HCT116 (cell line): ENCODE measurements at regions not wholly inside any gene's neighbourhood (a gene's known extent, or its start where the extent isn't known, plus 50 kb on each side); places are given as distances from the start of the nearest gene placed in this dataset.

Source experiments
- ATAC-seq: fragments of 200-7000 bp; cut with Tn5 transposase; 2 replicates; pipeline ENCODE4 v1.9.1; 2020; ENCODE audit warnings: mild to moderate bottlenecking, moderate library complexity
- BruUV-seq: library from RNA; stranded (reverse); fragments of 400-500 nt; replicated peaks from 2 replicates; lab custom pipeline; 2021; lab: Mats Ljungman, UMichigan
- CTCF ChIA-PET: fragments of 300-600 bp; sonication (Branson Sonifier 250); formaldehyde crosslinking; loops from one replicate; lab custom pipeline; 2021; ENCODE audit warnings: antibody characterized with exemption; lab: Charles Lee
- POLR2A ChIA-PET: fragments of 300-600, 350-600 bp; sonication (Branson Sonifier 250); formaldehyde crosslinking; loops from one replicate; lab custom pipeline; 2021; ENCODE audit warnings: antibody characterized with exemption; lab: Charles Lee
- RAD21 ChIA-PET, 2 experiments: fragments of 300-600 bp; sonication (Branson Sonifier 250); formaldehyde crosslinking; loops; one replicate each; lab custom pipeline; 2023; ENCODE audit warnings: low total read pairs in 2 of 2; ENCODE audit not compliant: uncharacterized antibody in 2 of 2, unreplicated experiment in 2 of 2, low non-redundant PET in 1 of 2; lab: Charles Lee
- DNase-seq: peaks from one replicate; pipeline ENCODE4 v3.0.0-alpha.2; 2010; ENCODE audit warnings: low read depth, low spot score
- H2AFZ ChIP-seq: fragments of 200-600 bp; shearing (Covaris generic), sonication (generic); 2 replicates; pipeline ENCODE4 v1.6.1; 2017; ENCODE audit warnings: low read depth, mixed run types, mixed read lengths, antibody characterized with exemption, low read length; ENCODE audit not compliant: poor library complexity, severe bottlenecking
- H3K27ac ChIP-seq: 2 replicates; pipeline ENCODE4 v1.5.1; 2012; ENCODE audit warnings: low read depth, low read length
- H3K27me3 ChIP-seq: fragments of 200-600 bp; sonication (generic); 2 replicates; pipeline ENCODE4 v1.6.1; 2016; ENCODE audit warnings: mixed run types, low read length, mixed read lengths; ENCODE audit not compliant: insufficient read depth
- H3K36me3 ChIP-seq, 2 experiments: fragments of 200-500 bp in 1 of 2; fragments of 200-600 bp in 1 of 2; sonication (Bioruptor generic) in 1 of 2; sonication (generic) in 1 of 2; 2 replicates each; pipeline versions ENCODE4 v1.5.1 to v1.6.1; 2014 to 2016; ENCODE audit warnings: low read length in 2 of 2, inconsistent platforms in 1 of 2, mixed read lengths in 1 of 2, mixed run types in 1 of 2; ENCODE audit not compliant: insufficient read depth in 2 of 2, control insufficient read depth in 1 of 2
- H3K4me1 ChIP-seq, 2 experiments: fragments of 200-600 bp in 1 of 2; sonication (generic) in 1 of 2; 2 replicates each; pipeline versions ENCODE4 v1.5.1 to v1.6.1; 2012 to 2017; ENCODE audit warnings: low read length in 2 of 2, inconsistent platforms in 1 of 2, mild to moderate bottlenecking in 1 of 2, mixed read lengths in 1 of 2, mixed run types in 1 of 2, moderate library complexity in 1 of 2; ENCODE audit not compliant: insufficient read depth in 2 of 2, control insufficient read depth in 1 of 2
- H3K4me2 ChIP-seq: fragments of 200-600 bp; sonication (generic); 2 replicates; pipeline ENCODE4 v1.6.1; 2017; ENCODE audit warnings: mixed run types, low read length, mixed read lengths
- H3K4me3 ChIP-seq, 2 experiments: fragments of 200-600 bp in 1 of 2; sonication (generic) in 1 of 2; replicated peaks in 1 of 2; 2 replicates each; pipeline ENCODE4 v1.5.1; 2011 to 2016; ENCODE audit warnings: low read length in 2 of 2, control low read depth in 1 of 2, low read depth in 1 of 2, mild to moderate bottlenecking in 1 of 2, mixed read lengths in 1 of 2, mixed run types in 1 of 2
- H3K79me2 ChIP-seq: fragments of 200-600 bp; sonication (generic); 2 replicates; pipeline ENCODE4 v1.6.1; 2017; ENCODE audit warnings: mild to moderate bottlenecking, mixed run types, low read length, moderate library complexity, mixed read lengths; ENCODE audit not compliant: insufficient read depth
- H3K9ac ChIP-seq: fragments of 200-600 bp; sonication (generic); 2 replicates; pipeline ENCODE4 v1.6.1; 2016; ENCODE audit warnings: low read length, mixed read lengths
- H3K9me2 ChIP-seq: fragments of 200-600 bp; sonication (generic), shearing (Covaris generic); 2 replicates; pipeline ENCODE4 v1.6.1; 2017; ENCODE audit warnings: mixed run types, mild to moderate bottlenecking, moderate library complexity; ENCODE audit not compliant: insufficient read depth
- H3K9me3 ChIP-seq, 2 experiments: fragments of 200-500 bp in 1 of 2; fragments of 200-600 bp in 1 of 2; sonication (Bioruptor generic) in 1 of 2; sonication (generic) in 1 of 2; 2 replicates each; pipeline ENCODE4 v1.6.1; 2014 to 2017; ENCODE audit warnings: low read length in 2 of 2, mixed read lengths in 2 of 2, inconsistent platforms in 1 of 2, low read depth in 1 of 2, mild to moderate bottlenecking in 1 of 2, mixed run types in 1 of 2, moderate library complexity in 1 of 2; ENCODE audit not compliant: control insufficient read depth in 1 of 2, insufficient read depth in 1 of 2
- H4K20me1 ChIP-seq: fragments of 200-600 bp; sonication (generic), shearing (Covaris generic); 2 replicates; pipeline ENCODE4 v1.6.1; 2017; ENCODE audit warnings: mixed run types, mild to moderate bottlenecking, moderate library complexity; ENCODE audit not compliant: insufficient read depth
- CBX3 ChIP-seq: IDR thresholded peaks from 2 replicates; pipeline ENCODE4 v1.6.1; 2012; ENCODE audit warnings: low read depth
- CEBPB ChIP-seq: IDR thresholded peaks from 2 replicates; pipeline ENCODE4 v1.6.1; 2012; ENCODE audit warnings: low read depth
- EGR1 ChIP-seq: IDR thresholded peaks from 2 replicates; pipeline ENCODE4 v1.6.1; 2012; ENCODE audit warnings: low read depth
- ELF1 ChIP-seq: IDR thresholded peaks from 2 replicates; pipeline ENCODE4 v1.6.1; 2012; ENCODE audit warnings: low read depth, borderline replicate concordance
- EZH2 ChIP-seq: fragments of 200-600 bp; sonication (generic); IDR thresholded peaks from 2 replicates; pipeline ENCODE4 v1.6.1; 2017; ENCODE audit warnings: antibody characterized with exemption, mixed run types
- EZH2phosphoT487 ChIP-seq: fragments of 200-600 bp; IDR thresholded peaks from 2 replicates; pipeline ENCODE4 v1.6.1; 2018; ENCODE audit warnings: antibody characterized with exemption, borderline replicate concordance
- FOSL1 ChIP-seq: IDR thresholded peaks from 2 replicates; pipeline ENCODE4 v1.6.1; 2012; ENCODE audit warnings: low read depth
- JUND ChIP-seq: IDR thresholded peaks from 2 replicates; pipeline ENCODE4 v1.6.1; 2012
- POLR2A ChIP-seq: IDR thresholded peaks from 2 replicates; pipeline ENCODE4 v1.7.0; 2011; ENCODE audit warnings: borderline replicate concordance; ENCODE audit not compliant: insufficient read depth, insufficient read length; ENCODE audit errors: extremely low read depth
- POLR2AphosphoS5 ChIP-seq: IDR thresholded peaks from 2 replicates; pipeline ENCODE4 v1.6.1; 2011; ENCODE audit warnings: mild to moderate bottlenecking, low read depth, low read length, moderate library complexity
- RAD21 ChIP-seq: IDR thresholded peaks from 2 replicates; pipeline ENCODE4 v1.6.1; 2012; ENCODE audit warnings: low read depth, mild to moderate bottlenecking
- REST ChIP-seq: IDR thresholded peaks from 2 replicates; pipeline ENCODE4 v1.6.1; 2012; ENCODE audit warnings: low read depth
- SIN3A ChIP-seq: IDR thresholded peaks from 2 replicates; pipeline ENCODE4 v1.6.1; 2012; ENCODE audit warnings: low read depth
- SRF ChIP-seq: IDR thresholded peaks from 2 replicates; pipeline ENCODE4 v1.6.1; 2012; ENCODE audit warnings: low read depth
- YY1 ChIP-seq: IDR thresholded peaks from 2 replicates; pipeline ENCODE4 v1.6.1; 2011; ENCODE audit warnings: low read length, low read depth, moderate library complexity, mild to moderate bottlenecking; ENCODE audit not compliant: insufficient replicate concordance; ENCODE audit errors: extremely low read depth
- ZBTB33 ChIP-seq: IDR thresholded peaks from 2 replicates; pipeline ENCODE4 v1.6.1; 2011; ENCODE audit warnings: mild to moderate bottlenecking, low read length, moderate library complexity; ENCODE audit not compliant: insufficient replicate concordance; ENCODE audit errors: extremely low read depth
- ZNF274 ChIP-seq: fragments of 200-500 bp; sonication (Bioruptor generic); IDR thresholded peaks from 2 replicates; pipeline ENCODE4 v1.6.1; 2014; ENCODE audit warnings: mild to moderate bottlenecking, low read depth, low read length, inconsistent platforms
- intact Hi-C: fragments of 100-400 bp; cut with micrococcal nuclease; formaldehyde crosslinking; loops from 2 replicates; pipeline ENCODE4 v1.10.0; 2022

GRCh38 chr10:62577076-62577475 is 202.9 kb downstream of the ZNF365 start:
- POLR2A ChIA-PET: no interaction called here
- no peak for ATAC-seq
- BruUV-seq: no TSS peak
- H3K79me2 ChIP-seq: no peaks in the 10 kb centered on the region
- no peaks in the 10 kb centered on the region for H3K9me3 ChIP-seq
- intact Hi-C loops: no loop called here
- no peak overlapping the region for H3K4me2 ChIP-seq
- no peak overlapping the region for H3K9ac ChIP-seq
- TF ChIP-seq ZBTB33: no peak
- no peak for TF ChIP-seq ZNF274
- TF ChIP-seq POLR2A: no peak
- TF ChIP-seq EZH2: no peak
- TF ChIP-seq, all 23 proteins: peak for 0
- no peak for DNase-seq
- H4K20me1 ChIP-seq: no peaks in the 10 kb centered on the region
- ChIA-PET RAD21 (no interaction called here), CTCF (interaction anchor here (1.1 kb wide), 1 partner anchor 34 kb away, joined by 3 read pairs; no protein-coding TSS in a partner anchor)
- no peak overlapping the region for H3K27ac ChIP-seq
- H3K36me3 ChIP-seq: no peaks in the 10 kb centered on the region
- no peaks in the 10 kb centered on the region for H3K9me2 ChIP-seq
- no peak overlapping the region for H2AFZ ChIP-seq
- no peaks in the 10 kb centered on the region for H3K27me3 ChIP-seq
- no peak overlapping the region for H3K4me3 ChIP-seq
- no peaks in the 10 kb centered on the region for H3K4me1 ChIP-seq

DNA sequence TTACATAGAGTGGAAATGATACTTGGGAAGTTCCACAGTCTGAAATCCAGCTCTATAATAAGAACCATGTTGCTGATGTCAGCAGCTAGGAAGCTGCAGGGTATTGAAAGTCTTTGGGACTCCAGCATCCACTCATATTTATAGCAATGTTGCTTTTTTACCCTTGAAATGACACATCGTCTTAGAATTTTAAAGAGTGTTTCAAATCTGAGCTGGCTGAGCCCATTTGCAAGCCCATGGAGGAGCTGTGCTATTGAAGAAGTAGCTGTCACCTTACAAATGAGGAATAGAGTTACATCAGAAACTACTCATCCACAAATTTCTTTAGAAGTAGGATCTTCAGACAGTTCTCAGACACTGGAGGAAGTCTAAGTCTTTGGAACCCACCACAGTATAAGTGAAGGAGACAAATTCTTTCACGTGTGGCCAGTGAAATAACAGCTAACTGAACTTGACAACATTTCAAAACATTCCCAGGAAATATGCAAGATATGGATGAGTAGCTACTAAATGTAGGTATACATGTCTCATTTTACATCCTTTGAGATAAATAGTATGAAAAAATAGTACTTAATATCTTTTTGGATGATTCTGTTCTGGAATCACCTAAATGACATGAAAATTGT is 203.6 kb downstream of the ZNF365 start:
- Histone ChIP-seq H2AFZ (no peak overlapping the region), H4K20me1 (no peaks in the 10 kb centered on the region), H3K4me3 (no peak overlapping the region), H3K27ac (no peak overlapping the region), H3K9me3 (no peaks in the 10 kb centered on the region), H3K9ac (no peak overlapping the region), H3K4me2 (no peak overlapping the region), H3K79me2 (no peaks in the 10 kb centered on the region), H3K4me1 (no peaks in the 10 kb centered on the region), H3K36me3 (no peaks in the 10 kb centered on the region), H3K9me2 (no peaks in the 10 kb centered on the region), H3K27me3 (no peaks in the 10 kb centered on the region)
- ChIA-PET RAD21 (no interaction called here), POLR2A (no interaction called here), CTCF (interaction anchor here (1.1 kb wide), 1 partner anchor 33 kb away, joined by 3 read pairs; no protein-coding TSS in a partner anchor)
- BruUV-seq: no TSS peak
- intact Hi-C loops: no loop called here
- DNase-seq (no peak), ATAC-seq (no peak)
- no peak for TF ChIP-seq RAD21
- no peak for TF ChIP-seq EGR1
- TF ChIP-seq REST: no peak
- TF ChIP-seq YY1: no peak
- no peak for TF ChIP-seq ELF1
- TF ChIP-seq POLR2AphosphoS5: no peak
- no peak for TF ChIP-seq FOSL1
- no peak for TF ChIP-seq CBX3
- no peak for TF ChIP-seq SRF
- TF ChIP-seq SIN3A: no peak
- no peak for TF ChIP-seq EZH2phosphoT487
- no peak for TF ChIP-seq JUND
- TF ChIP-seq CEBPB: no peak
